ENCODE measurements at regions not wholly inside any gene's neighbourhood (a gene's known extent, or its start where the extent isn't known, plus 50 kb on each side); places are given as distances from the start of the nearest gene placed in this dataset.

DNA sequence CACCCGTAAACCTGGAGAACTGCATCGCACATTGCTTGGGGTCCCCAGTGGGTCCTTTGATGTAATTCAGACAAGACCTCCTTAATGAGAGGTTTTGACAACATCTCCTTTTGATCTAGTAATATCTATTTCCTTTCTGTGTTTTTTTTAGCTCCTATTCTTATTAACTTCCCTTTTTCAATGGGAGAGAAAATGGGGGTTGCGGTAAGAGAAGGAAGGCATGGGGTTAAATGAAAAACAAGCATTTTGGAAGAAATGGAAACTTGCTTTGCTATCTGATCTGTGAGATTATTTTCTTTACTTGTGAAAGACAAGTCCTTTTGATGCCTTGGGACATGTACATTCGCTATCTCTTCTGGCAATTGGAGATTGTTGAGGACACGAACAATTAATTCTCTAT, 418.6 kb upstream of the MAN1A1 start:
- Histone ChIP-seq H3K36me3 (replicated peaks in 1 of 2; ENCODE audit: control insufficient read depth in 1 of 2, insufficient read depth in 2 of 2, low read length in 2 of 2) (no peaks in the 10 kb centered on the region), H3K27me3 (ENCODE audit: control insufficient read depth in 2 of 2, insufficient read depth in 2 of 2, low read length in 2 of 2) (no peaks in the 10 kb centered on the region), H3K4me3 (replicated peaks in 1 of 3; ENCODE audit: low read depth in 2 of 3, low read length in 3 of 3) (peak overlapping the region in 1 of 3 experiments; percentile 25), H3K4me1 (ENCODE audit: control insufficient read depth in 1 of 2, insufficient read depth in 2 of 2, low read length in 2 of 2) (peaks cover 5 to 8% of the 10 kb centered on the region in 2 donors), H3K9ac (ENCODE audit: insufficient read depth, low read length, poor library complexity, severe bottlenecking) (no peak overlapping the region), H3K27ac (ENCODE audit: low read depth in 1 of 2, low read length in 2 of 2) (no peak overlapping the region), H3K4me2 (replicated peaks; ENCODE audit: extremely low read depth, low read length, poor library complexity, severe bottlenecking) (peak overlapping the region; percentile 16), H4K20me1 (ENCODE audit: insufficient read depth, low read length) (no peaks in the 10 kb centered on the region), H3K9me3 (replicated peaks in 1 of 2; ENCODE audit: control insufficient read depth in 1 of 2, insufficient read depth in 1 of 2, low read length in 2 of 2) (peaks cover 9 to 16% of the 10 kb centered on the region in 2 donors), H3K79me2 (ENCODE audit: insufficient read depth, low read length) (no peaks in the 10 kb centered on the region), H2AFZ (ENCODE audit: insufficient read depth, low read depth, low read length, poor library complexity, severe bottlenecking) (no peak overlapping the region)
- WGBS (ENCODE audit: insufficient coverage) = no CpG with 5 or more reads among the region's 5 CpGs
- Mint-ChIP-seq H3K27me3 (ENCODE audit: low read depth in 3 of 3) (no peaks in the 10 kb centered on the region), H3K4me1 (peaks cover 11% of the 10 kb centered on the region), H3K9me3 (peaks cover 15 to 25% (median 20%) of the 10 kb centered on the region in 7 donors), H3K4me3 (peak overlapping the region in 1 of 2 donors; percentile 47), H3K27ac (peak overlapping the region in 1 of 7 donors; percentile 46), H3K36me3 (peaks cover 0 to 2% of the 10 kb centered on the region in 2 donors)
- TF ChIP-seq, protein P1, sequence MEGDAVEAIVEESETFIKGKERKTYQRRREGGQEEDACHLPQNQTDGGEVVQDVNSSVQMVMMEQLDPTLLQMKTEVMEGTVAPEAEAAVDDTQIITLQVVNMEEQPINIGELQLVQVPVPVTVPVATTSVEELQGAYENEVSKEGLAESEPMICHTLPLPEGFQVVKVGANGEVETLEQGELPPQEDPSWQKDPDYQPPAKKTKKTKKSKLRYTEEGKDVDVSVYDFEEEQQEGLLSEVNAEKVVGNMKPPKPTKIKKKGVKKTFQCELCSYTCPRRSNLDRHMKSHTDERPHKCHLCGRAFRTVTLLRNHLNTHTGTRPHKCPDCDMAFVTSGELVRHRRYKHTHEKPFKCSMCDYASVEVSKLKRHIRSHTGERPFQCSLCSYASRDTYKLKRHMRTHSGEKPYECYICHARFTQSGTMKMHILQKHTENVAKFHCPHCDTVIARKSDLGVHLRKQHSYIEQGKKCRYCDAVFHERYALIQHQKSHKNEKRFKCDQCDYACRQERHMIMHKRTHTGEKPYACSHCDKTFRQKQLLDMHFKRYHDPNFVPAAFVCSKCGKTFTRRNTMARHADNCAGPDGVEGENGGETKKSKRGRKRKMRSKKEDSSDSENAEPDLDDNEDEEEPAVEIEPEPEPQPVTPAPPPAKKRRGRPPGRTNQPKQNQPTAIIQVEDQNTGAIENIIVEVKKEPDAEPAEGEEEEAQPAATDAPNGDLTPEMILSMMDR (IDR thresholded peaks at IDR 0.05) = no peak
- no peak for DNase-seq
- intact Hi-C loops (cut with micrococcal nuclease) = no loop called here

DNA sequence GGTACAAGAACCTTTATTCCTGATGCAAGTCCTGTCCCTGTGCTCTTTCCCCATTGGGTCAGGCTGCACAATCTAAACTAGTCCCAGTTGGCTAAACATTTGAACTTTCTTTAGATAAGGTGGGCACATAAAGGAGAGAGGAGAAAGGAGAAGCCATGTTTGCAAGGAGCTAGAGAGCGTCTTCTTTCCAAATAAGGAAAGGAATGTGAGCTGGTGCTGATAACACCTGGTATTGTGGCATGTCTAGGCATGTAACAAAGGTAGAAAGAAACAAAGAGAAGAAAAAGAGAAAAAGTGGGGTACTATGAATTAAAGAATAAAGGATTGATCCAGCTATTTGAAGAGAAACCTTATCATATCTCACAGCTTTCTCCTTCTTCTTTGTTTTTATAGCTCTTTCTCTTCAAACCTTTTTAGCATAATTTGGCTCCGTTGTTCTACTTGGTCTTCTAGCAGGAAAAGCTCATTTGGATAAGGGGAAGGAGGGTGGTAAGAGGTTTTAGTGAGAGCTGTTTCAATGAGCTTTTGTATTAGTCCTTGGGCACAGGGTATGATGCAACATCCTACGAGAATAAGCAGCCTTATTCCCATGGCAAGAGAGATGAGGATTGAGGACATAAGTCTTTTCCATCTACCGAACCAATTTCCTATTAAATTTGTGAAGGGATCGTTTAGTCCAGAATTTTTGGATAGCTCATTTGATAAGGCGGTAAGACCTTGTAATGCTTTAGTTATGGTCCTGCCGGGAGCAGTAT, 415.5 kb upstream of the MAN1A1 start:
- Histone ChIP-seq H3K27ac (ENCODE audit: low read depth in 1 of 2, low read length in 2 of 2) (no peak overlapping the region), H3K4me2 (replicated peaks; ENCODE audit: extremely low read depth, low read length, poor library complexity, severe bottlenecking) (no peak overlapping the region), H3K36me3 (replicated peaks in 1 of 2; ENCODE audit: control insufficient read depth in 1 of 2, insufficient read depth in 2 of 2, low read length in 2 of 2) (no peaks in the 10 kb centered on the region), H3K4me3 (replicated peaks in 1 of 3; ENCODE audit: low read depth in 2 of 3, low read length in 3 of 3) (no peak overlapping the region), H2AFZ (ENCODE audit: insufficient read depth, low read depth, low read length, poor library complexity, severe bottlenecking) (no peak overlapping the region), H3K9ac (ENCODE audit: insufficient read depth, low read length, poor library complexity, severe bottlenecking) (no peak overlapping the region), H3K9me3 (replicated peaks in 1 of 2; ENCODE audit: control insufficient read depth in 1 of 2, insufficient read depth in 1 of 2, low read length in 2 of 2) (peaks cover 0 to 3% of the 10 kb centered on the region in 2 donors), H3K79me2 (ENCODE audit: insufficient read depth, low read length) (no peaks in the 10 kb centered on the region), H4K20me1 (ENCODE audit: insufficient read depth, low read length) (no peaks in the 10 kb centered on the region), H3K27me3 (ENCODE audit: control insufficient read depth in 2 of 2, insufficient read depth in 2 of 2, low read length in 2 of 2) (no peaks in the 10 kb centered on the region), H3K4me1 (ENCODE audit: control insufficient read depth in 1 of 2, insufficient read depth in 2 of 2, low read length in 2 of 2) (peaks cover 5 to 8% of the 10 kb centered on the region in 2 donors)
- 100% methylated on average over 1 of the region's 7 CpGs for WGBS (ENCODE audit: insufficient coverage)
- TF ChIP-seq, protein P1 (IDR thresholded peaks at IDR 0.05) = no peak
- H3K27ac Mint-ChIP-seq = no peak overlapping the region
- peaks cover 0 to 2% of the 10 kb centered on the region in 2 donors for H3K36me3 Mint-ChIP-seq
- no peak overlapping the region for H3K4me3 Mint-ChIP-seq
- no peaks in the 10 kb centered on the region for H3K27me3 Mint-ChIP-seq (ENCODE audit: low read depth in 3 of 3)
- peaks cover 11% of the 10 kb centered on the region for H3K4me1 Mint-ChIP-seq
- peaks cover 5 to 11% (median 7%) of the 10 kb centered on the region in 7 donors for H3K9me3 Mint-ChIP-seq
- DNase-seq = no peak
- intact Hi-C loops (cut with micrococcal nuclease) = no loop called here
